GM12874 (cell line): ENCODE measurements at regions not wholly inside any gene's neighbourhood (a gene's known extent, or its start where the extent isn't known, plus 50 kb on each side); places are given as distances from the start of the nearest gene placed in this dataset.

ENCODE experiments used
- CTCF ChIP-seq: IDR thresholded peaks from 2 replicates; pipeline ENCODE4 v1.5.1; 2011; ENCODE audit warnings: low read depth, mild to moderate bottlenecking, control low read depth, low read length, moderate library complexity; ENCODE audit not compliant: insufficient read depth

GRCh38 chr10:128626397-128627000 is 500.3 kb upstream of the MKI67 start:
- TF ChIP-seq CTCF, result no peak

GRCh38 chr10:128627811-128628210 is 501.6 kb upstream of the MKI67 start:
- no peak for TF ChIP-seq CTCF

GRCh38 chr10:128628252-128628651 is 502.0 kb upstream of the MKI67 start:
- TF ChIP-seq CTCF, result no peak

GRCh38 chr10:128629111-128630096 is 503.2 kb upstream of the MKI67 start:
- no peak for TF ChIP-seq CTCF

DNA sequence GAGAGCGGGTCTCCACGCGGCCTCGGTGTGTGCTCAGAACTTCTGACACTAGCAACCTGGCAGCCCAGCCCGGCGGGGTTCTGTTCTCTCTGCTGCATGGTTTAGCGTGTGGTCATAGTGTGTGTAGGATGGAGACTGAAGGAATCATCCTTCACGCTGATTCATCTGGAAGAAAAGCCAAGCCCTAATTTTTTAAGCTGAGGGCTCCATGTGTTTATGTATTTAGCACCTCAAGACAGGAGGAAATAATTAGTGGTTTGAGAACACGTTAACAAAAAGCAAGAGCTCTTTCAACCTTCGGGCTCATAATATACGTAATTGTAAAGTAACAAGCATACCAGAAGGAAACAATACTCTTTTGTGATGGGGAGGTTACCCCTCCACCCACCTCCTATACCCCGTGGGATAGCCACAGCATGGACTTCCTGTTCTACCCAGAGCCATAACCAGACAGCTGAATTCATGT is 504.6 kb upstream of the MKI67 start:
- no peak for TF ChIP-seq CTCF

DNA sequence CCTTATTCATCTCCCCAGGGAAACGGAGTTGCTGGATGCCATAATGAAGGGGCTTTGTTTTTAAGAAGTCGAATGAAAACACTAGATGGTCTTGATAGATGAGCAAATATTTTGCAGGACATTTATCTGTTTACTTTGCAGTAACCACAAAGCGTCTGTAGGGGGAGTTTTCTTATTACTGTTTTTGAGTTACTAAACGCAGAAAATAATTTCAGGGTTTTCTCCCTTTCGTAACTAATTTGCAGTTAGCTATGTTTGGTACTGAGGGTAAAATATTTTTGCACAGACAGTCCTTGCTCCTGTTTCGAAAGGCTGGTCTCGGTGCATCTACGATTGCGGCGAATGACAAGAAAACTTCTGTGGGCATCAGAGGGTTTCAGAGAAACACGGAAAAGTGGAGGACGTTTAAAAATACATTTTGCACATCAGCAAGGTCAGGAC is 505.6 kb upstream of the MKI67 start:
- peak; percentile 45; the same call in 1 of the 2 replicates for TF ChIP-seq CTCF

GRCh38 chr10:128632694-128633093 is 506.5 kb upstream of the MKI67 start:
- TF ChIP-seq CTCF, result no peak
